DND-41 (cell line): ENCODE measurements at regions not wholly inside any gene's neighbourhood (a gene's known extent, or its start where the extent isn't known, plus 50 kb on each side); places are given as distances from the start of the nearest gene placed in this dataset.

Experiments used
- ATAC-seq: fragments of 200-7000 bp; cut with Tn5 transposase; 3 replicates; pipeline ENCODE4 v1.9.1; 2021; ENCODE audit warnings: low read depth; ENCODE audit not compliant: insufficient read depth
- DNase-seq: peaks from one replicate; pipeline ENCODE4 v3.0.0-alpha.2; 2020
- H2AFZ ChIP-seq: 2 replicates; pipeline ENCODE4 v1.6.0; 2012; ENCODE audit warnings: low read depth, low read length
- H3K27ac ChIP-seq: 2 replicates; pipeline ENCODE4 v1.5.1; 2012; ENCODE audit warnings: low read length, inconsistent platforms
- H3K27me3 ChIP-seq: fragments of 200-600 bp; sonication (generic); 2 replicates; pipeline ENCODE4 v1.6.0; 2012; ENCODE audit warnings: low read length, mild to moderate bottlenecking, inconsistent platforms; ENCODE audit not compliant: insufficient read depth, poor library complexity
- H3K36me3 ChIP-seq: 2 replicates; pipeline ENCODE4 v1.5.1; 2012; ENCODE audit warnings: low read length, inconsistent platforms; ENCODE audit not compliant: insufficient read depth
- H3K4me1 ChIP-seq: 2 replicates; pipeline ENCODE4 v1.5.1; 2012; ENCODE audit warnings: mild to moderate bottlenecking, low read length; ENCODE audit not compliant: insufficient read depth
- H3K4me2 ChIP-seq: 2 replicates; pipeline ENCODE4 v1.6.0; 2012; ENCODE audit warnings: mild to moderate bottlenecking, moderate library complexity, low read length, inconsistent platforms; ENCODE audit not compliant: insufficient read depth
- H3K4me3 ChIP-seq, 2 experiments: fragments of 200-600 bp in 1 of 2; shearing (Covaris generic) in 1 of 2; 2 replicates each; pipeline ENCODE4 v1.5.1; 2012 to 2016; ENCODE audit warnings: inconsistent platforms in 2 of 2, low read length in 2 of 2, mild to moderate bottlenecking in 2 of 2, low read depth in 1 of 2, moderate library complexity in 1 of 2
- H3K79me2 ChIP-seq: 2 replicates; pipeline ENCODE4 v1.6.0; 2012; ENCODE audit warnings: low read length, inconsistent platforms; ENCODE audit not compliant: insufficient read depth
- H3K9ac ChIP-seq: 2 replicates; pipeline ENCODE4 v1.6.0; 2012; ENCODE audit warnings: low read depth, mild to moderate bottlenecking, inconsistent platforms, low read length, moderate library complexity
- H3K9me3 ChIP-seq: 2 replicates; pipeline ENCODE4 v1.5.1; 2012; ENCODE audit warnings: low read length, moderate library complexity, mild to moderate bottlenecking, inconsistent platforms; ENCODE audit not compliant: insufficient read depth, severe bottlenecking
- H4K20me1 ChIP-seq: 2 replicates; pipeline ENCODE4 v1.6.0; 2012; ENCODE audit warnings: low read length; ENCODE audit not compliant: insufficient read depth
- CTCF ChIP-seq: IDR thresholded peaks from 2 replicates; pipeline ENCODE4 v1.5.1; 2012; ENCODE audit warnings: borderline replicate concordance, low read length, moderate library complexity, mild to moderate bottlenecking; ENCODE audit not compliant: poor library complexity, severe bottlenecking; ENCODE audit errors: extremely low read depth
- EZH2 ChIP-seq: IDR thresholded peaks from 3 replicates; pipeline ENCODE4 v1.6.1; 2012; ENCODE audit warnings: borderline replicate concordance, low read depth, mild to moderate bottlenecking, moderate library complexity, low read length, inconsistent platforms; ENCODE audit not compliant: severe bottlenecking

- H3K9me3 ChIP-seq = no peaks in the 10 kb centered on the region
- no peak overlapping the region for H3K4me2 ChIP-seq
- ATAC-seq (no peak), DNase-seq (no peak)
- no peaks in the 10 kb centered on the region for H3K79me2 ChIP-seq
- H2AFZ ChIP-seq = no peak overlapping the region
- TF ChIP-seq EZH2 = no peak
- no peaks in the 10 kb centered on the region for H3K4me1 ChIP-seq
- H4K20me1 ChIP-seq = no peaks in the 10 kb centered on the region
- H3K27me3 ChIP-seq = no peaks in the 10 kb centered on the region
- no peak overlapping the region for H3K27ac ChIP-seq
- no peaks in the 10 kb centered on the region for H3K36me3 ChIP-seq
- no peak overlapping the region for H3K4me3 ChIP-seq
- H3K9ac ChIP-seq = no peak overlapping the region
Observed at GRCh38 chr11:22042081-22042480, 150.8 kb upstream of the ANO5 start.

GRCh38 chr11:22044126-22044525 is 148.8 kb upstream of the ANO5 start:
- H3K4me1 ChIP-seq = no peaks in the 10 kb centered on the region
- H2AFZ ChIP-seq = no peak overlapping the region
- ATAC-seq (no peak), DNase-seq (no peak)
- H4K20me1 ChIP-seq = no peaks in the 10 kb centered on the region
- TF ChIP-seq EZH2 (no peak), CTCF (no peak)
- no peaks in the 10 kb centered on the region for H3K79me2 ChIP-seq
- no peaks in the 10 kb centered on the region for H3K27me3 ChIP-seq
- no peaks in the 10 kb centered on the region for H3K36me3 ChIP-seq
- no peak overlapping the region for H3K27ac ChIP-seq
- no peaks in the 10 kb centered on the region for H3K9me3 ChIP-seq
- no peak overlapping the region for H3K9ac ChIP-seq
- no peak overlapping the region for H3K4me3 ChIP-seq
- no peak overlapping the region for H3K4me2 ChIP-seq

- Histone ChIP-seq H3K9me3 (no peaks in the 10 kb centered on the region), H2AFZ (no peak overlapping the region), H3K4me2 (no peak overlapping the region), H3K4me3 (no peak overlapping the region), H3K36me3 (no peaks in the 10 kb centered on the region), H3K27ac (no peak overlapping the region), H3K9ac (no peak overlapping the region), H3K79me2 (no peaks in the 10 kb centered on the region), H4K20me1 (no peaks in the 10 kb centered on the region), H3K4me1 (no peaks in the 10 kb centered on the region), H3K27me3 (no peaks in the 10 kb centered on the region)
- ATAC-seq (no peak), DNase-seq (no peak)
- TF ChIP-seq EZH2 (no peak), CTCF (no peak)
Observed at GRCh38 chr11:22049276-22049675, 143.6 kb upstream of the ANO5 start.

- Histone ChIP-seq H3K4me2 (no peak overlapping the region), H3K27me3 (no peaks in the 10 kb centered on the region), H3K27ac (no peak overlapping the region), H3K4me3 (no peak overlapping the region), H2AFZ (no peak overlapping the region), H4K20me1 (no peaks in the 10 kb centered on the region), H3K36me3 (no peaks in the 10 kb centered on the region), H3K79me2 (no peaks in the 10 kb centered on the region), H3K4me1 (no peaks in the 10 kb centered on the region), H3K9me3 (no peaks in the 10 kb centered on the region), H3K9ac (no peak overlapping the region)
- TF ChIP-seq CTCF (no peak), EZH2 (no peak)
- ATAC-seq (no peak), DNase-seq (no peak)
Observed at GRCh38 chr11:22065472-22065871, 127.4 kb upstream of the ANO5 start.
